22Rv1 (cell line): ENCODE measurements at regions not wholly inside any gene's neighbourhood (a gene's known extent, or its start where the extent isn't known, plus 50 kb on each side); places are given as distances from the start of the nearest gene placed in this dataset.

Experiments
- CTCF ChIP-seq: fragments of 450-650 bp; IDR thresholded peaks from 2 replicates; pipeline ENCODE4 v1.5.1; 2017; ENCODE audit warnings: mild to moderate bottlenecking
- ZFX ChIP-seq: fragments of 450-650 bp; IDR thresholded peaks from 2 replicates; pipeline ENCODE4 v1.6.1; 2017; ENCODE audit warnings: antibody characterized with exemption, borderline replicate concordance

GRCh38 chr21:19547951-19548840, 1144.6 kb upstream of the TMPRSS15 start:
- no peak for TF ChIP-seq CTCF
- no peak for TF ChIP-seq ZFX
